ENCODE measurements at regions not wholly inside any gene's neighbourhood (a gene's known extent, or its start where the extent isn't known, plus 50 kb on each side); places are given as distances from the start of the nearest gene placed in this dataset.

DNA sequence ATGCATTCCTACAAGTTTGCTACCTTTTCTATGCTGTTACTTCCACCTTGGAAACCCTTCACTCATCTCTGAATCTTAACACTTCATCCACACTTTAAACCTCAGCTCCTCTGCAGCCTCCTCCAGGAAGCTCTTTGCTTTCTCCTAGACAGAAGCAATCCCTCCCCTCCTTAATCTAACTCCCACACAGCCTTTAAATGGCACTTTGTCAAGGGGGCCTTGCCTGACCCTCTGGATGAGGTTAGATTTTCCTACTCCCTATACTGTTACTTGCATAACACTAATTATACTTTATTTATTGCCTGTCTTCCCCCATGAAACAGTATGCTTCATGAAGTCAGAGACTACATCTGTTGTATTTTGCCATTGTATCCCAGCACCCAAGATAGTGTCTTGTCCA lies 394.6 kb downstream of the MED13L start:
- DNase-seq (ENCODE audit: low read depth in 2 of 2) = no peak
- TF ChIP-seq CTCF (IDR thresholded peaks at IDR 0.05; ENCODE audit: low read depth, low read length) = no peak
- H3K4me3 ChIP-seq (replicated peaks in 1 of 2; ENCODE audit: low read depth in 2 of 2, low read length in 2 of 2) = no peak overlapping the region

GRCh38 chr12:115880238-115880637 lies 397.3 kb downstream of the MED13L start:
- no peak overlapping the region for H3K4me3 ChIP-seq (replicated peaks in 1 of 2; ENCODE audit: low read depth in 2 of 2, low read length in 2 of 2)
- no peak for TF ChIP-seq CTCF (IDR thresholded peaks at IDR 0.05; ENCODE audit: low read depth, low read length)
- no peak for DNase-seq (ENCODE audit: low read depth in 2 of 2)

GRCh38 chr12:115879354-115879753 lies 398.1 kb downstream of the MED13L start:
- no peak for DNase-seq (ENCODE audit: low read depth in 2 of 2)
- no peak overlapping the region for H3K4me3 ChIP-seq (replicated peaks in 1 of 2; ENCODE audit: low read depth in 2 of 2, low read length in 2 of 2)
- no peak for TF ChIP-seq CTCF (IDR thresholded peaks at IDR 0.05; ENCODE audit: low read depth, low read length)

GRCh38 chr12:115873451-115874082 lies 403.9 kb downstream of the MED13L start:
- no peak overlapping the region for H3K4me3 ChIP-seq (replicated peaks in 1 of 2; ENCODE audit: low read depth in 2 of 2, low read length in 2 of 2)
- no peak for DNase-seq (ENCODE audit: low read depth in 2 of 2)
- TF ChIP-seq CTCF (IDR thresholded peaks at IDR 0.05; ENCODE audit: low read depth, low read length) = no peak

- no peak for DNase-seq (ENCODE audit: low read depth in 2 of 2)
- no peak for TF ChIP-seq CTCF (IDR thresholded peaks at IDR 0.05; ENCODE audit: low read depth, low read length)
- no peak overlapping the region for H3K4me3 ChIP-seq (replicated peaks in 1 of 2; ENCODE audit: low read depth in 2 of 2, low read length in 2 of 2)
Measured at GRCh38 chr12:115872919-115873357, 404.6 kb downstream of the MED13L start.

GRCh38 chr12:115872212-115872611 lies 405.3 kb downstream of the MED13L start:
- DNase-seq (ENCODE audit: low read depth in 2 of 2) = no peak
- TF ChIP-seq CTCF (IDR thresholded peaks at IDR 0.05; ENCODE audit: low read depth, low read length) = no peak
- H3K4me3 ChIP-seq (replicated peaks in 1 of 2; ENCODE audit: low read depth in 2 of 2, low read length in 2 of 2) = no peak overlapping the region

DNA sequence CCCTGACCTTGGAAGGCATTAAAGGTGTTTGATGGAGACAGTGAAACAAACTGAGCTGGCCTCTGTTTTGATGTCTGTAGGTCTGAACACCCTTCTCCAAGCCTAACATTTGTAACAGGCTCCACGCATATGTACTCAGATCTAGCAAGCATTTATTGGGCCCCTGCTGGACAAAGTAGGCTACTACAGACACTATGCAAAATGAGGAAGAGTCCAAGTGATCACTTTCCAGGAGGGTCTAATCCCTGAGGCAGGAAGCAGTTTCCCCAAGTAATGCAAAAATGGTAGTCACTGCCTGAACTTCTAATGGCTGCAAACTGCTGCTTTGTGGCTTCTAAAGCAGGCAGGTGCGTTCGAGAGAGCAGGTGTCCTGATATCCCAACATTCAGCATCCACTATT lies 405.8 kb downstream of the MED13L start:
- peak; percentile 73 for TF ChIP-seq CTCF (IDR thresholded peaks at IDR 0.05; ENCODE audit: low read depth, low read length)
- DNase-seq (ENCODE audit: low read depth in 2 of 2) = peak; percentile 24 to 33

More for the DNA sequence above, 405.8 kb downstream of the MED13L start:
- no peak overlapping the region for H3K4me3 ChIP-seq (replicated peaks in 1 of 2; ENCODE audit: low read depth in 2 of 2, low read length in 2 of 2)
